H7 (cell line): ENCODE measurements at regions not wholly inside any gene's neighbourhood (a gene's known extent, or its start where the extent isn't known, plus 50 kb on each side); places are given as distances from the start of the nearest gene placed in this dataset.

Experiments used
- DNase-seq: peaks from one replicate; pipeline ENCODE4 v3.0.0; 2012
- H3K27me3 ChIP-seq: 2 replicates; pipeline ENCODE4 v1.6.0; 2011; ENCODE audit warnings: mild to moderate bottlenecking, low read length; ENCODE audit not compliant: control insufficient read depth, insufficient read depth
- H3K36me3 ChIP-seq: replicated peaks from 2 replicates; pipeline ENCODE4 v1.5.1; 2011; ENCODE audit warnings: low read length; ENCODE audit not compliant: control insufficient read depth, insufficient read depth
- H3K4me3 ChIP-seq: 2 replicates; pipeline ENCODE4 v1.5.1; 2011; ENCODE audit warnings: low read depth, mild to moderate bottlenecking, control low read depth, low read length, moderate library complexity; ENCODE audit not compliant: insufficient read depth

DNA sequence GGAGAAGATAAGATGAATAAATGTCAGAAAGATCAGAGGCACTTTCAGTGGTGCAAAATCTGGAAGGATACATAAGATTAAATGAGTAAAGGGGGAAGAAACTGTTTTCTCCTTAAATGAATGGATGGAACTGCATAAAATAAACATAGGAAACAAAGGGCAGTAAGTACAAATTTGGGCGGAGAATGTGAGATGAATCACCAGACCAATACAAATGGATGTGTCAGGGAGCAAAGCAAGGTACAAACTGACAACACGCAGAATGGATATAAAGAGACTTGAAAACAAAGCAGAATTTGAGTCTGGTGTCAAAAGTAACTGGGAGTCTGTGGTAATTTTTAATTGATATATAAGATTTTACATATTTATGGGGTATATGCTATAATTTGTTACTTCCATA lies 175.3 kb upstream of the PCDH18 start:
- Histone ChIP-seq H3K27me3 (no peaks in the 10 kb centered on the region), H3K4me3 (no peak overlapping the region), H3K36me3 (no peaks in the 10 kb centered on the region; the same call in 1 of the 2 replicates)
- DNase-seq: no peak

DNA sequence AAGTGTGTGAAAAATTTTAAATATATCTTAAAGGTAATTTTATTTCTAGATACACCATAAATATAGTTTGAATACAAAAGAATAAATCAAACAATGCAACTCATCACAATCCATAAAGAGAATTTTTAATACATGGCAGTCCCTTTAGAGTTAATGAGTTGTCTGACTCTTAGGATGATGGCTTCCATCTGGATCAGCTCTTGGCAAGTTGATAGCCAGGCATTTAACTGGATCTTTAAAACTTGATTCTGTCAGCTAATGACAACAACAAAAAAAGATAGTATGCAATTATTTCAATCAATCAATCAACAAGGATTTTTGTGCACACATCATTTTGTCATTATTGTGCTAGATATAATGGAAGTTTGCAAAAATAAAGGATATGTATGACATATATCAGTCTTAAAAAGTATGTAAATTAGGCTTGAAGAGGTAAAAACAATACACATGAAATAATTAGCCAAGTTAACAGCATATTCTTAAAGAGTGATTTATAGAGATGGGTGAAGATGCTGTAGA lies 174.9 kb upstream of the PCDH18 start:
- no peak for DNase-seq
- H3K36me3 ChIP-seq: no peaks in the 10 kb centered on the region; the same call in 1 of the 2 replicates
- H3K4me3 ChIP-seq: no peak overlapping the region
- no peaks in the 10 kb centered on the region for H3K27me3 ChIP-seq

DNA sequence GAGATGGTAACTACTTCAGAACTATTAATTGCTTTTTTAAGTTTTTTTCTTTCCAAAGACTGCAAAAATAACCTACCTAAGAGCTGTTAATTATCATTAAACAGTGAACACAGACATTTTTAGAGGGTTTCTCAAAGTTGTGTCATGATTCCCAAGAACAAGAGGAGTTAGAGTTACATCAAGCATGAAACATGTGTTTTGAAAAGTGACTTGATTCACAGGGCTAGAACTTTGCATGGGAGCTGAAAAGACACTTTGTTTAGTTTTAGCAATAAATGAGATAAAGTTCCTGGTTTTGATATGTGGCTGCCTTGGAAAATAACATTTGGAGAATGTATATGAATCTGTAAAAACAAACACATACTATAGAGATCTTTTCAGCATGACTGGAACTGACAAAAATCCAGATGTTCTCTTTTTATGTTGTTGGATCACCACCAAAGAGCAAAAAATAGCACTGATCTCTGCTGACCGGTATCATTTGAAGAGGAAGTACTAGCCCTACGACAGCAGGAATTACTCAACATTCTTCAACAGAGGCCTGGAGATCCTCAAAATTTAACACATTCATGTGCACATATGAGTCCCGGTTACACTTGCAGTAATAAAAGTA lies 173.0 kb upstream of the PCDH18 start:
- Histone ChIP-seq H3K36me3 (no peaks in the 10 kb centered on the region), H3K27me3 (no peaks in the 10 kb centered on the region)
- DNase-seq: no peak

GRCh38 chr4:137703195-137703594 lies 170.9 kb upstream of the PCDH18 start:
- Histone ChIP-seq H3K4me3 (no peak overlapping the region), H3K36me3 (no peaks in the 10 kb centered on the region), H3K27me3 (no peaks in the 10 kb centered on the region)
- no peak for DNase-seq

More for the DNA sequence above, 173.0 kb upstream of the PCDH18 start:
- no peak overlapping the region for H3K4me3 ChIP-seq

GRCh38 chr4:137702512-137702911 lies 170.2 kb upstream of the PCDH18 start:
- Histone ChIP-seq H3K4me3 (no peak overlapping the region), H3K36me3 (no peaks in the 10 kb centered on the region), H3K27me3 (no peaks in the 10 kb centered on the region)
- no peak for DNase-seq

DNA sequence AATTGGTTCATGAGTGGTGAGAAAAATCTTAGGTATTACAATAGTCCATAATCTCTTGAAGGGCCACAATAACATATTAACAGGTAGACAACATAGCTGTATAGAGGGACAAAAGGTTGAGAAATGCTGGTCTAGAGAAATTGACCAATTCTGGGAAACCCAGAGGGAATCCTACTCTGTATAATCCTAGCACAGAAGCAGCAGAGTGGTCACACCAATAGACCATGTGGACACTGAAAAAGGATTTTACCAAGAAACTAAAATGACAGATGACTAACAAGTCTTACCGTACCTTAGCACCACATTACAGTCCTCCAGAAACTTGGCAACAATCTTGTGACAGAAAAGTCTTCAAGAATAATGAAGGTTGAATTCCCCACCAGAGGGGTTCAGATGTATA lies 169.1 kb upstream of the PCDH18 start:
- no peaks in the 10 kb centered on the region for H3K36me3 ChIP-seq
- DNase-seq: no peak
- no peak overlapping the region for H3K4me3 ChIP-seq
- no peaks in the 10 kb centered on the region for H3K27me3 ChIP-seq

GRCh38 chr4:137700751-137701150 lies 168.5 kb upstream of the PCDH18 start:
- no peaks in the 10 kb centered on the region for H3K36me3 ChIP-seq
- no peak overlapping the region for H3K4me3 ChIP-seq
- no peaks in the 10 kb centered on the region for H3K27me3 ChIP-seq
- DNase-seq: no peak

GRCh38 chr4:137700072-137700471 lies 167.8 kb upstream of the PCDH18 start:
- Histone ChIP-seq H3K27me3 (no peaks in the 10 kb centered on the region), H3K4me3 (no peak overlapping the region), H3K36me3 (no peaks in the 10 kb centered on the region)
- no peak for DNase-seq

DNA sequence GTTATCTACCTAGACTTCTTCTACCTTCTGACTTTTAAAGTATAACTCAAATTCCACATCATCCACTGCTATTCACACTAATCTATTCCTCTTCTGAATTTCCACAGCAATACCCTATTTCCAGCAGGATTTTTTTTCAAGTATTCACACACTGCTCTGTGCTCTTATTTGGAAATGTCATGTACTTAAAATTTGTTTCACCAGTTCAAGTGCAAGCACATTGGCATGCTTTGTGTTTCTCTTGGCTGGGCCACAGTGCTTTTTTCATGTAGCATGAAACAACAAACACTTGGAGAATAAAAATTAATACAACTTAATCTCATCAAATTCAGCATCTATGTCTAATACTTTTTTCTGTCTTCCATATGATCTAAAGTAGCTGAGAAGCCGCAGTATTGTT lies 161.8 kb upstream of the PCDH18 start:
- no peaks in the 10 kb centered on the region for H3K36me3 ChIP-seq
- no peak overlapping the region for H3K4me3 ChIP-seq
- DNase-seq: no peak
- H3K27me3 ChIP-seq: no peaks in the 10 kb centered on the region

- Histone ChIP-seq H3K4me3 (no peak overlapping the region), H3K27me3 (no peaks in the 10 kb centered on the region), H3K36me3 (no peaks in the 10 kb centered on the region)
- DNase-seq: no peak
Measured at GRCh38 chr4:137693641-137694040, 161.3 kb upstream of the PCDH18 start.

- no peaks in the 10 kb centered on the region for H3K36me3 ChIP-seq
- no peaks in the 10 kb centered on the region for H3K27me3 ChIP-seq
- DNase-seq: no peak
- H3K4me3 ChIP-seq: no peak overlapping the region
Measured at GRCh38 chr4:137692205-137692604, 159.9 kb upstream of the PCDH18 start.

DNA sequence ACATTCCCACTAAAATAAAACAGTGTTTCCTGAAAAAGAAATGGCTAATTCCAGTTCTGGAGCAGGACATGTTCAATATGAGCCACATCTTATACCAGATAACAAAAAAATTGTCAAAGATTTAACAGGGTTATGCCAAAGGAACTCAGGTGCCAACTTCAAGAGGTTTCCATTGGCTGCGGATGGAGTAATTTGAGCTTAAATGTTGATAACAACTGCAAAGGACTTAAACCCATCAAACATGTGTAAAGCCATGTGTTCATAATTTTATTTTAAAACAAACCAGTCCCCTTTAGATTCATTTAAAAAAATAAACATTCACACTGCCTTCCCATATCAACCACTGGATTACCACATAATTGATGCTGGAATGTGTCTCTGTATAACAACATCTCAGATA lies 156.4 kb upstream of the PCDH18 start:
- Histone ChIP-seq H3K4me3 (no peak overlapping the region), H3K36me3 (no peaks in the 10 kb centered on the region), H3K27me3 (no peaks in the 10 kb centered on the region)
- no peak for DNase-seq

DNA sequence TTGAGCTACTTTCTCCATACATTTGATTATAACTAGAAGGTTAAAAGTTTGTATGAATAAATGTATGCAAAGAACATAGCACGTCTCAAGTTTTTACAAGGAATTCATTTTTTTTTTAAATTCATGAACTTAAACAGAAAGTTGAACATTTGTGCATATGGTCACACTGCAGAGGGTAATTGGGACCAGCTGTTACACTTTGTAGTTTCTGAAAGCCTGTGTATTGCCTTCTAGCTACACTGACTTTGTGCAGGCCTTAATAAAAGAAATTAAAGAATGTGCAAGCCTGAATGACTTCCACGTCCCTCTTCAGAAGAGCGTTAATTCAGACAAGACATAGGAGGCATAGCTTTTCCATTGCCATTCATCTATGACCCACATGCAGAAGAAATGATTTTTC lies 153.1 kb upstream of the PCDH18 start:
- H3K36me3 ChIP-seq: no peaks in the 10 kb centered on the region
- DNase-seq: no peak
- H3K4me3 ChIP-seq: no peak overlapping the region
- H3K27me3 ChIP-seq: no peaks in the 10 kb centered on the region

DNA sequence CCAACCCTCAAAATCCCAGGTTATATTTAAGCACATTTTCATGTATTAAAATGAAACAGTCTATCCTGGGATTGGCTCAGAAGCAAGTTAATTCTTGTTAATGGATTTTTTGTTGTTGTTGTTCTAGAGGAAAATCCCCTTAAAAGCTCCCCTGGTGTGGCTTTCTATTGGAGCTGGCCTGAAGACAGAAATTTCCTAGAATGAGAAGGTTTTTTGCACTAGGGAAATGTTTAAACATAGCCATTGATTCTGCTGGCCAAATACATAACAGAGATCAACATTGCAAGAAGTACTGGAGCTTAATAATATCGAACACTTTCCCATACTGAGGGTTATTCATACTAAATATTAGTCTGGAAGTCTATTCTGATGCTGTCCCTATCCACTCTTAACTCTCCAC lies 148.8 kb upstream of the PCDH18 start:
- no peak overlapping the region for H3K4me3 ChIP-seq
- H3K27me3 ChIP-seq: no peaks in the 10 kb centered on the region
- no peak for DNase-seq
- H3K36me3 ChIP-seq: no peaks in the 10 kb centered on the region

DNA sequence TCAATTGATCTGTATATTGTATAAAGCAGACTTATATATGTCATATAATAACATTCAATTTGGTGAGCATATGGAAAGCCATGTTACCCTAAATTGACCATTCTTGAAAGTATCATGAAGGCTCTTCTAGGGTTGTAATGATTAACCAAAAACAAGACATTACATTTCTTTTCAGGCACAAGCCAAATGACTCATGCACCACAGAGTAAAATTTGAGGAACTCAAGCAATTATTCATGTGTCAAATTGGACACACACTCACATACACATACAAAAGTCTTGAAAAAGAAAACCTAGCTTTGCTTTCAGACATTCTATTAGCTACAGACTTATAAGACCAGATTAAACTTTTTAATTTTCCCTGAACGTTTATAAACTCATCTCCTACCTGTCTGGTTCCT lies 146.5 kb upstream of the PCDH18 start:
- DNase-seq: no peak
- no peaks in the 10 kb centered on the region for H3K27me3 ChIP-seq
- no peak overlapping the region for H3K4me3 ChIP-seq
- no peaks in the 10 kb centered on the region for H3K36me3 ChIP-seq

DNA sequence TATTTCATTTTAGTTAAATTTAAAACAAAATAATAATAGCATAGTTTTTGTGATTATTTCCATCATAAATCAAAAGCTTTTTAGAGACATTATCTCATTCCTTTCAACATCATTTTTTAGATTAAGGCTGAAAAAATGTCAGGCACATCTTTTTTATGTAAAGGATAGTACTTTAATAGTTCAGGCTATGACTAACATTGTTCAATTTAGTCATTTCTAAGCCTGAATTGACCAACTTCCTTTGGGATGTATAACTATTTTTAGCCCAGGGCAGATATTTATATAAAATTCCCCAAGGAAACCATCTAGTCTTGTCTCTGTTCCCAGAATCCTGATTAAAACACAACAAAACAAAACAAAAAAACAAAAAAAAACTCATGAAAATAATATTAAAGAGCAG lies 145.6 kb upstream of the PCDH18 start:
- H3K36me3 ChIP-seq: no peaks in the 10 kb centered on the region
- H3K4me3 ChIP-seq: no peak overlapping the region
- DNase-seq: no peak
- no peaks in the 10 kb centered on the region for H3K27me3 ChIP-seq
